PC-9 (cell line): ENCODE measurements at regions not wholly inside any gene's neighbourhood (a gene's known extent, or its start where the extent isn't known, plus 50 kb on each side); places are given as distances from the start of the nearest gene placed in this dataset.

Source experiments
- EZH2 ChIP-seq: fragments of 200-600 bp; sonication (generic); IDR thresholded peaks from 2 replicates; pipeline ENCODE4 v1.8.0; 2017; ENCODE audit warnings: antibody characterized with exemption, low read depth
- TF ChIP-seq, protein P1 (sequence below): fragments of 200-600 bp; sonication (generic); conservative IDR thresholded peaks from 2 replicates; pipeline ENCODE4 v1.6.1; 2017; ENCODE audit warnings: mixed run types, antibody characterized with exemption, mild to moderate bottlenecking, moderate library complexity

DNA sequence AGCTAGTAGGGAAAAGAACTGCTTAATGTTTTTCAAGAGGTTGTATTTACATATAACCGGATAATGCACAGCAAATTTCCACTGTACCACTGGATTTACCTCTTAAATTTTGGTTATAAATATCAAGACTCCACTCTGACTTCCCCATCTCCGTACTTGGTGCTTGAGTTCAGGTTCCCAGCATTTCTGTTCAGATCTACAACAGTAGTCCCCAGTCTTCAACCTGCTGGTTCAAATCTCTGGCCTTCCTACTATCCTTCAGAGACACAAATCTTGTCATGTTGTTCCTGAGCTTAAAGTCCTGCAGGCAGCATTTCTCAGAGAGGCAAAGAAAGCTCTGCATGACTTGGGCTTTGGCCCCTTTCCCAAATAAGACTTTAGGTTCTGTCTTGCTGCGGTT is 392.6 kb upstream of the ATP5MC3 start:
- TF ChIP-seq EZH2: no peak
- TF ChIP-seq, protein P1, sequence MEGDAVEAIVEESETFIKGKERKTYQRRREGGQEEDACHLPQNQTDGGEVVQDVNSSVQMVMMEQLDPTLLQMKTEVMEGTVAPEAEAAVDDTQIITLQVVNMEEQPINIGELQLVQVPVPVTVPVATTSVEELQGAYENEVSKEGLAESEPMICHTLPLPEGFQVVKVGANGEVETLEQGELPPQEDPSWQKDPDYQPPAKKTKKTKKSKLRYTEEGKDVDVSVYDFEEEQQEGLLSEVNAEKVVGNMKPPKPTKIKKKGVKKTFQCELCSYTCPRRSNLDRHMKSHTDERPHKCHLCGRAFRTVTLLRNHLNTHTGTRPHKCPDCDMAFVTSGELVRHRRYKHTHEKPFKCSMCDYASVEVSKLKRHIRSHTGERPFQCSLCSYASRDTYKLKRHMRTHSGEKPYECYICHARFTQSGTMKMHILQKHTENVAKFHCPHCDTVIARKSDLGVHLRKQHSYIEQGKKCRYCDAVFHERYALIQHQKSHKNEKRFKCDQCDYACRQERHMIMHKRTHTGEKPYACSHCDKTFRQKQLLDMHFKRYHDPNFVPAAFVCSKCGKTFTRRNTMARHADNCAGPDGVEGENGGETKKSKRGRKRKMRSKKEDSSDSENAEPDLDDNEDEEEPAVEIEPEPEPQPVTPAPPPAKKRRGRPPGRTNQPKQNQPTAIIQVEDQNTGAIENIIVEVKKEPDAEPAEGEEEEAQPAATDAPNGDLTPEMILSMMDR: no peak
